GM19238 (cell line): ENCODE measurements at regions not wholly inside any gene's neighbourhood (a gene's known extent, or its start where the extent isn't known, plus 50 kb on each side); places are given as distances from the start of the nearest gene placed in this dataset.
A peak's percentile ranks its signal among the peaks of the same experiment; 100 is the strongest.

ENCODE experiments used
- DNase-seq: peaks from one replicate; pipeline ENCODE4 v3.0.0; 2011; ENCODE audit warnings: low spot score; ENCODE audit not compliant: insufficient read length

DNA sequence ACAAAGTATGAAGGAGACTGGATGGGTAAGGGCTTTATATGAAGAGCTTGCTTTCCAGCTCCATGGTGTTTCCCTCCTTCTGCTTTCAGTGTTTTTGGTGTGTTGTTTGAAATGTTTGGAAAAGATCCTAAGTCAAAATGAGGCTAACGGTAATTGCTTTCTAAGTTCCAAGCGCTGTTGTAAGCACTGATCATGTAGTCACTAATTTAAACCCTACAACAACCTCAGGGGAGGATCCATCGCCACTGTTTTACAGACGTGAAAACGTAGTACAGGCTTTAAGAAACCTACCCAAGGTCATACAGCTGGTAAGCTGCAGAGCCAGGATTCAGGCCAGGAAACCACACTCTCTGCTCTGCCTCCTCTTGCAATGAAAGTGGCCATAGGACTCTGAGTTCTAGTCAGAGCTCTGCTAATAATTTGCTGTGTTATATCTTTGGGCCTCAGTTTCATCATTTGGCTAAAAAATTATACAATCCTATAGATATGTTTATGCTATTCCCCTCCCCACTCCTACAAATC lies 102.9 kb upstream of the PGRMC2 start:
- no peak for DNase-seq

DNA sequence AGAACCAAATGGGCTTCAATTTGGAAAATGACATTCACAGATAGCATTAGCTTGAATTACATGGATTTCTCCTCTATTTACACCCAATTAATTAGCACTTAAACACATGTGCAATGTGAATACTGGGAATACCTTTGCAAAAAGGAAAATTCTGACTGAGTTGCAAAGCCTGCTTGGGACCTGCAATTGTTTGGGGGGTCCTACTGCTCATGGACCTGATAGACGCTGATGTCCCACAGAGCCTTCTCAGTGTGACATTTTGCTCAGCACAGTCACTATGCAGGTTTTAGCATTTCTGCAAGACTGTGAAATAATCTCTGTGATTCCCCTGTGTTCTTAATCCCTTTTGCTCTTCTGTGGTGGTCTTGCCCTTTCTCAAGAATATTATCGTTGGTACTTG lies 101.2 kb upstream of the PGRMC2 start:
- no peak for DNase-seq

- no peak for DNase-seq
Observed at GRCh38 chr4:128388352-128388630, 100.7 kb upstream of the PGRMC2 start.

GRCh38 chr4:128387600-128388351 lies 100.2 kb upstream of the PGRMC2 start:
- no peak for DNase-seq

DNA sequence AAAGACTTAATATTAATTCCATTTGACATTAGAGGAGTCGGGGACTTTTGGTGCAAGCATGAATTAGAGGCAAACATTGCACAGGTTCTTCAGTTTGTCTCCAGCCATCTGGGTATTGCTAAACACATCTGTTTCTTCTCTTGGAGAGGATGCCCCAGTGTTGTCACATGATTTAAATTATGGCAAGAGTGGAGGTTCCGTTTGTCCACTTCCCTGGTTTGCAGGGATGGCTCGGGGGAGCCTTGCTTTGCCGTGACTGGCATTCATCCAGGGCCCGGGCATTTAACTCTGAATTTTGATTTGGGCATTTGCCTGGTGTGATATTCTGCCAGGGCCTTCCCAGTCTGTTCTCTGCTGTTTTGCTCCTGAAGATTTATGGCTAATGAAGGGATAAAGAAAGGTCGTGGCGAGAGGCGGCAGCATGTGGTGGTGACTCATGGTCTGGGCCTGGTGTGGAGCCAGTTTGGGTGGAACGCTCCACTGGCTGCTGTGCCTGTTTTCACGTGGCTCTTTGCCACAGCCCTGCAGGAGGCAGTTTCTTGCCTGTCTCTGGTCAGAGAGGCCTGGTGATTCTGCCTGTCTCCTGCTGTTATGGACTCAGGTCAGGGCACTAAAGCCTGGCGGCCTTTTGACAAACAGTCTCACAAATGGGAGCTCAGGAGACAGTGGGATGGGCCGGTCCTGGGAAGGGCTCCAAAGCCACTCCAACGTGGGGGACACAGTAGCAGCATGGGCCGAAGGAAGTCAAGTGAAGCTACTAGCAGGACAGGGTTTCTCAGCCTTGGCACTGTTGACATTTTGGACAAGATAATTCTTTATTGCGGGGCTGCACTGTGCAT lies 99.4 kb upstream of the PGRMC2 start:
- no peak for DNase-seq

DNA sequence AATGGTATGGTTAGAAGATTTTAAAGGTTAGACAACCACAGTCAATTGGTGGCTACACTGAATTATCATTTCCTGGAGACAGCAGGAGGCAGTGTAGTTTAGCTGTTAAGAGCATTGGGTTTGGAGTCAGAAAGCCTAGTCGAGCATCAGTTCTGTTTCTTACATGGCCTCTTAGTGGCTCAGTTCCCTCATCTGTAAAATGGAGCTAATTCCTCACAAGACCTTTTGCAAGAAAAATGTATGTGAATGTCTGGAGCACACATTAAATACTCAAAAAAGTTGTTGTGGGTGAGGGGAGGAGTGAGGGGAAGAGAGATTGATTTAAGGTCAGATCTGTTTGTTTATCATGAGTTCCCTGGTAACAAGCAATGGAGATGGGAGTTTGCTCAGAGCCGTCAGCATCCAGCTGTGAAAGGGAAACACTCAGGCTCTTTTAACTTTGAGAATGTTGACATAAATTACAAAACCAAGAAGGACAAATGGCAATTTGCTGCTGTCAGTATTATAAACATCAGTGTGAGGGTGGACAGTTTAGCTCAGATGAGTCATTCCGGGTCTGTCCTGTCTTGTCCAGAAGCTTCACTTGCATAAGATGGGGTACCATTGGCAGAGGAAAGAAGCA lies 98.2 kb upstream of the PGRMC2 start:
- no peak for DNase-seq

- DNase-seq: no peak
Observed at GRCh38 chr4:128384765-128385598, 97.4 kb upstream of the PGRMC2 start.

DNA sequence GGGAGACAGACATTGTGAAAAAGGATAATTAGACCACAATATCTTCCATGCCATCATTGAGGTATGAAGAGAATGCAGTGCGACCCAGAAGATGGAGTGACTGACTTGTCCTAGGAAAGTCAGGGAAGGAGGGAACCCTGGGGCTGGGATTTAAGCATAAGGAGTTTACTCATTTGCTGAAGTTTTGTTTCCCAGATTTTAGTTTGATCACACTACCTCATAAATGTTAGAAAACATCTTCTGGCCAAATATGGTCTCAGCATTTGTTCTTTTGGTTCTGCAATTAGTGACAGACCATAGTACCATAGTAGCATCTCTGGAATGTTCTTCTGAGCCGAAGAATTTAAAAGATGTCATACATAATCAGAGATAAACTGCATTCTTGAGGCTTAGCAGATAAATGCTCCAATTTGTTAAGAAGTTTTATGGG lies 96.5 kb upstream of the PGRMC2 start:
- DNase-seq: no peak

DNA sequence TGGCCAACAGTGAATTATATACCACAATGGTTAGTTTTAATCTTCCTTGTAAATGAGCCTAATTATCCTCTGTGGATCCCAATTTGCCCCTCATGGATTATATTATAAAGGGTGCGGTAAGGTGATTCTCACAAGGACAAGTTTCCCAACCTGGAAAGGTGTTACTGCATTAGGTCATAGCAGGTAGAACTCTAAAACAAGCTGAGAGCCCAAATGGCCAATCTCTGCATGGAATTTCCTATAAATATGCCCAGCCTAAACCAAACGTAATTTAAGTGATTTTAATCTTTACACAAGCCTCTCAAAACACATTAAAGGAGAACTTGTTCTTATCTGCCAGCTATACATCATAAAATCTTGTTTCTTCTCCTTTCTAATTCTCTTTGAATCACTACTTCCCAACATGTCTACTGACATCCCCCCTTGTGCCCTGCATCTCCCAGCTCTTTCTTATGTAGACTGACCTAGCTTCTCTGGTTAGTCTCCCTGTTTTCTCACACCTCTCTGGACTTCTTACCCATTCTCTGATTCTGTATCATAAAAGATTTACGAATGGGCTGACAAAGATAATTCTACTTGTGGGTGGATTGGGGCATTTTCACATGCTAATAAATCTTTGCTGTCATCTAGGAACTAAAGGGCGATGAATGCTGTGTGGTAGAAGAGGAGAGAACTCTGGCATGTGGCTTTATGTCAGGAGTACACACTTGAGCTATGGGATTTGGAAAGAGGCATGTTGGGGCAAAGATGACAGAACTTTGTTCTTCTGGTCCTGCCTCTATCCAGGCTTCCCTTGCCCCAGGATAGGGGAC lies 94.3 kb upstream of the PGRMC2 start:
- no peak for DNase-seq

GRCh38 chr4:128380306-128380705 lies 92.7 kb upstream of the PGRMC2 start:
- no peak for DNase-seq

DNA sequence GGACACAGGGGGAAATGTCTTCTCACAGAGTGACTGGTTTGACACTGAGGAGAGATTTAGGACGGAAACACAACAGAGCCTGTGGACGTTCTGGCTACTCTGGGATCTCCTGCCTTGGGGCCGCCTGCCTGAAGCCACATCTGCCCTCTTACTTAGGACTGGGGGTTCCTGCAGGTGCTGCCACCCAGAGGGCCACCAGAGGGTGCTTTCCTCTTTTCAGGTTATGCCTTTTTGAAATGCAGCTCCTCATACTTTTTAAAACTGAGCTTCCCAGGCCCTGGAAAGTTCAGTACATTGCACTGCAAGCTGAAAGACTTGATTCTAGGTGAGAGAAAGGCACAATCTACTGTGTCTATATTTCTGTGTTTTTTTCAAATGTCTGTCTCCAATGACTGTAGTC lies 92.2 kb upstream of the PGRMC2 start:
- peak; percentile 7 for DNase-seq

DNA sequence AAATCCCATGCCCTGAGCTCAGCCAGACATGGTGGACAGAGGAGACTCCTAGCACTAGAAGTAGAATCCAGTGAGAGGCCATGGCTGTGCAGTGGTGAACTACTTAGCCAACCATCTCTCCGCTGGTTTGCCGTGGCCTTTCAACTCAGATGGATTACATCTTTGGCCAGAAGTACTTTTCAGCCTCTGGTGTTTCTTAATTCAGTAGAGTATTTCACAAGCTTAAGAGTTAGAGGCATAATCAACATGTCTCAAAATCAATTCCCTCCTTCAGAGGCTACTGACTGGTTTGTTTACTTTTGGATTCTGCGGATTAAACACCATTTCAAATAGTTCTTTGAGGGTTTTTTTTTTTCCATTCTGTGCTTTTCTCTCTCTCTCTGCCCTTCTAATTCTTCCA lies 91.1 kb upstream of the PGRMC2 start:
- DNase-seq: no peak

GRCh38 chr4:128376958-128377357 lies 89.3 kb upstream of the PGRMC2 start:
- DNase-seq: no peak

GRCh38 chr4:128376303-128376702 lies 88.7 kb upstream of the PGRMC2 start:
- DNase-seq: no peak

GRCh38 chr4:128373628-128374027 lies 86.0 kb upstream of the PGRMC2 start:
- no peak for DNase-seq

DNA sequence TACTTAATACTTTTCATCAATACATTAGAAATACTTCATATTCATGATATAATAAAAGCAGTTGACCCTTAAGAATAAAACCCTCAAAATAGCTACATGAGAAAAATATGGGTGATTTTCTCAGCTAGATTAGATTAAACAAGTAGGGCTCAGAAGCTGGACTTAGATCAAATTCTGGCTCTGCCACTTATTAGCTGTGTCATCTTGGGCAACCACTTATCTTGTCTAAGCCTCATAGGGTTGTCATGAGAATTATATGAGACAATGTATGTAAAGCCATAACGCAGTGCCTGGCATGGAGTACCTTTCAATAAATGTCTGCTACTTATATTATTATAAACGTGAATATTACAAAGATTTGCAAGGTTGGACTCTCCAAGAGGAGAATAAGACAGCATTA lies 84.3 kb upstream of the PGRMC2 start:
- no peak for DNase-seq

- DNase-seq: no peak
Observed at GRCh38 chr4:128371001-128371777, 83.6 kb upstream of the PGRMC2 start.

- DNase-seq: no peak
Observed at GRCh38 chr4:128366212-128366611, 78.6 kb upstream of the PGRMC2 start.

DNA sequence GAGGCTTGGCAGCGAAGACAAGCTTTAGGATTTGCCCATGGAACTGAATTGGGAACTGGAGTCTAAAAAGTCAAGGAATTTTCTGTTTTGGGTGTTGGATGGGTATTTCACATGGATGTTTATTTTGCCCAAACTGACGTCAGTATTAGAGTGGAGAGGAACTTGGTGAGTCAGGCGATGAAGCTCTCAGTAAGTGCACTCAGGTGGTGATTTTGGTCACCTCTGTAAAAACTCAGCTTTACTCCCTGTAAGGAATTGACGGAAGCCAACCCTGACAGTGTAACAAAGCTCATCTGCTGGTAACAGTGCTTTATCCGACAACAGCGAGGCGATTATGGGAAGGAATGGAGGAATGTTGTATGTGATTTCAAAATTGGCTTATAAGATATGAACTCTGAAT lies 77.0 kb upstream of the PGRMC2 start:
- no peak for DNase-seq

GRCh38 chr4:128363966-128364365 lies 76.4 kb upstream of the PGRMC2 start:
- DNase-seq: no peak
